Activated naive CD4-positive, alpha-beta T cell treated with Interleukin-2 at 50 U/mL for 16 hours (primary cell): ENCODE measurements at regions not wholly inside any gene's neighbourhood (a gene's known extent, or its start where the extent isn't known, plus 50 kb on each side); places are given as distances from the start of the nearest gene placed in this dataset.

Experiments
- DNase-seq: peaks from one replicate; pipeline ENCODE4 v3.0.0-alpha.2; 2020

DNA sequence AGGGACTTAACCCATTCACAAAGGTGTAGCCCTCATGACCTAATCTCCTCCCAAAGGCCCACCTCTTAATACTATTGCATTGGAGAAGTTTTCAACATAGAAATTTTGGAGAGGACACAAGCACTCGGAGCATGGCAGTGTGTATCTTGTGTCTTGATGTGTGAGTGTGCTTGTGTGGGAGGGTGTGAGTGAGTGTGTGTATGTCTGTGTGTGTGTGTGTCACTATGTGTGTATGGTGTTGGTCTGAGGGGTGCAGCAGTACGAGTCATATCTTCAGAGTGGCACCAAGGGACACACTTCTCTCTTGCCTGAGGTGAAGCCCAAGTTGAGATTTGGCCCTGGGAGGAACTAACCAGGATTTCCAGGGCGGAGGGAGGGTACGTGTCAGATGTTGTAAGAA lies 73.7 kb downstream of the NAV1 start:
- no peak for DNase-seq

DNA sequence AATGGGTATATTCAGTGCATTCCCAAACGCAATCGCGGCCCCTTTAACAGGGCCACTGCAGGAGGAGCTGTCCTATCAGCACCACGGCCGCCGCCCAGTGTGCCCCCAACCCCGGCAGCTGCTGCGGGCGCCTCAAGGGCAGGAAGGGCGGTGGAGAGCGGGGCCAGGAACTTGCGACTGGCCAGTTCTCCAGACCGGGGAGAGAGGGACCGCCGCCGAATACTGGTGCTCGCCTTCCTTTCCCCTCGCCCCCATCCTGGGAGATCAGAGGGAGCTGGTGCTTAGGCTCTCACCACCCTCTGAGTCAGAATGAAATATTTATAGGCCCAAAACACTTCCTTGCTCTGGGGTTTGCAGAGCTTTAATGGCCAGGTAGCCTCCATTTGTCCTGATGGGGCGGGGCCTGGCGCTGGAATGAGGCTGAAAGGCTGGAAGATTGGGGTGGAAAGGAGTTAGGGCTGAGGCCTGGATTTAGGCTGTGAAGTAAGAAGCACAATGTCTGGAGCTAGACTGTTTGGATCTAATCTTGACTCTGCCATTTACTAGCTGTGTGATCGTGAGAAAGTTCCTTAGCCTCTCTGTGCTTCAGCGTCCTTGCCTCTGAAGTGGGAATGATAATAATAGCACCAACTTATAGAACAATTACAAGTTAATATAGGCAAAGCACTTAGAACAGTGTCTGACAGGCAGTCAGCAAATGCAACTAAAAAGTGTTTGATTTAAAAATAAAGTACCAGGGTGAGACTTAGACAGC lies 75.5 kb downstream of the NAV1 start:
- DNase-seq = no peak

DNA sequence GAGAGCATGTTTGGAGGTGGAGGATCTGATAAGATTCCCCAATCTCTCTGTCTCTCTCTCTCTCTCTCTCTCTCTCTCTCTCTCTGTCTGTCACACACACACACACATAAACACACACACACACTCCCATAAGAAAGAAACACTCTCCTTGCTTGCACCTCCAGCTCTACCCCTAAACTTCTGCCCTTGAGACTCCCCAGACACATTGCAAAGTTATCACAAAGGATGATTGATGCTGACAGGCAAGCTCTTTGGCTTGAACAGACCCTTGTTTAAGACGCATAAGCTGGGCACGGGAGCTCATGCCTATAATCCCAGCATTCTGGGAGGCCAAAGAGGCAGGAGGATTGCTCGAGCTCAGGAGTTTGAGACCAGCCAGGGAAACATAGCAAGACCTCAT lies 78.2 kb downstream of the NAV1 start:
- DNase-seq = no peak

- no peak for DNase-seq
These were observed 79.5 kb downstream of the NAV1 start for GRCh38 chr1:201618389-201618788.

GRCh38 chr1:201618905-201619304 lies 80.0 kb downstream of the NAV1 start:
- no peak for DNase-seq

GRCh38 chr1:201619513-201619912 lies 80.6 kb downstream of the NAV1 start:
- DNase-seq = no peak

DNA sequence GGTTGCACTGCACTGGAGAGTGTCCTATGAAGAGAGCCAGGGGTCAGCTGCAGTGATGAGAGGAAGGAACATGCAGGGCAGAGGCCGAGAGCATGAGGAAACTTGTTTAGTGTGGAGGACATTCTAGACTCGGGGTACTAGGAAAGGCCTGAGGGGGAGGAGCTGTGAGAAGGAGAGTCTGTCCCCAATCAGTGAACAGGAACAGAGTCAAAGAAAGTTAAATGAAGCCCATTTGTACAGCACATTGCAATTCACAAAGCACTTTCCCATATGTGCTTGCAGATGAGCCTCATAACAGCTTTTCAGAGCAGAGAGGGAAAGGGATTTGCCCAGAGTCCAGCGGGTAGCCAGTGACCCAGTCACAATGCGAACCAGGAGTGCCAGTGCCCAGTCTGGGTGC lies 83.4 kb downstream of the NAV1 start:
- no peak for DNase-seq

DNA sequence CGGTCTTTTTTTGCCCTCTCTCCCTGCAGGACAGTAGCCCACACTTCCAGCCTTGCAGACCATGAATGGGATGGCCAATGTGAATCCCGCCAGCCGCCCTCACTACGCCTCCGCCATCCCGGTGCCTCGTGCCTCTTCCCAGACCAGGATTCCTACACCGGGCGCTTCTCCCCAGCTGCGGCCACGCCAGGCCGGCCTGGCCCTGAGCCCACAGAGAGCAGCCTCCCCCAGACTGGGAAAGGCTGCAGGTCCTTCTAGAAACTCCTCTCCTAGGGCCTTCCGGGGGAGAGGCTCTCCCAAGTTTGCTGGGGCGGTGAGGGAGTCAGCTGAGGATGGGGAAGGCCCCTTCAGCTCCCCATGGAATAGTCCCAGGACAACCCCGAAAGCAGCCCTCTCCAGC lies 83.9 kb downstream of the NAV1 start:
- no peak for DNase-seq

DNA sequence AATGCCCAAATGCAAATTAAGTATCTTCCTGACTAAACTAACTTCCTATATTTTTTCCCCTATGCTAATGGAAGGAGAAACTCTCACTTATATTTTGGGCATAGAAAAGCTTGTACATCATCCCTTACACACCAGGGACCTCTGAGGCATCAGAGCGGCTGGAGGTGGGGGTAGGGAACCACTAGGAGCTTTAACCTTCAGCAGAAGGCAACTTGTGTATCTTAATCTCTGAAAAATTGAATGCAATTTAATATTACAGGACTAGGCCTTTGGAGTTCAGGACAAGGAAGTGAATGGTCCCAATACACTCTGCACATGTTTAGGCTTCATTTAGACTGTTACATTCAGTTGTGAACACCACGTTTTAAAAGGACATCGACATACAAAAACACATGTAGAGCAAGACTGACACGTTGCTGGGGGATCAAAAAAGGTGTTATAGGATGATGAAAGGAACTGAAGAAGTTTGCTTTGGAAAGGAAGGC lies 85.9 kb downstream of the NAV1 start:
- DNase-seq = no peak

DNA sequence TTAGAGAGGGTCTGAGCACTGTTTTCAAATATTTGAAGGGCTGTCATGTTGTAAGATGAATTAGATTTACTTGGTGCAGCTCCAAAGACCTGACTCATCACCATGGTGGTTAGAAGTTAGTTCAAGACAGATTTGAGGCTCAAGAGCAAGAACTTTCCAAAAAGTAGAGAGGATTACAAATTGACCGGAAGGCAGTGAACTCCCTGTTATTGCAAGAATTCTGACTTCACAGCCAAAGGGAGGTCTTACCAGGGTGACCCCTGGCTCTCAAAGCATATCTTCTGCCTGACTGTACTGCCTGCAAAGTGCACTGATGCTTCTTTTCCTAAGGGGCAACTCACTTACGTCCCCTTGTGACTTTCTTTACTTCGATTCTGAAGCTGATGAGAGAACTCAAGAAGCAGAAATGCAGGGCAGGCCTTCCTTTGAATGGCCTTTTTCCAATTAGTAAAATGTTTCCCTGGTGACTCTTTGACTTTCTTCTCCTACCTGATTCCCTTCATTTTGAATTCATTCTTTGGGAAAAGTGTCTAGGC lies 86.4 kb downstream of the NAV1 start:
- DNase-seq = no peak

GRCh38 chr1:201625851-201626251 lies 86.9 kb downstream of the NAV1 start:
- no peak for DNase-seq

DNA sequence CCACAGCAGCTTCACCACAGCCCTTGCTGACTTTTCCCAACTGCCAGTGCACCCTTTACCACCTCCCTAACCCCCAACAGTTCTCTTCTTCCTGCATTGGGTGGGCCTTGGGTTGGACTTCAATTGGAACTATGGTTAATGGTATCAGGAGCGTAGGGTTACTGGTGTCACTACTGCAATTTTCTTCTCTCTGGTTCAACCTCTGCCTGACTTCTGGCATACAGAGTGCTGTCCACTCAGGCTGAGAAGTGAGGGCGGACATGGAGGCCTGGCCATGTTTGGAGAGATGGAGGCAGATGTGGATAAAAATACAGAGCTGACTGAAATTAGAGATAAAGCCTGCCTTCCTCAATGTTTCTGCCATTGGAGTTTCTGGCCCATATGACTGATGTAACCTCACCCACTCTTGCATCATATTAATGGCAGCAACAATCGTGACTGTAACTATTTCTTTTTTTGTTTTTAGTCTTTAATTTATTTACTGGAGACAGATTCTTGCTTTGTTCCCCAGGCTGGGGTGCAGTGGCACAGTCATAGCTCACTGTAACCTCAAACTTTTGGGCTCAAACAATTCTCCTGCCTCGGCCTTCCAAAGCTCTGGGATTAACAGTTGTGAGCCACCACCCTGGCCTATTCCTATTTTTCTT lies 87.8 kb downstream of the NAV1 start:
- DNase-seq = no peak

DNA sequence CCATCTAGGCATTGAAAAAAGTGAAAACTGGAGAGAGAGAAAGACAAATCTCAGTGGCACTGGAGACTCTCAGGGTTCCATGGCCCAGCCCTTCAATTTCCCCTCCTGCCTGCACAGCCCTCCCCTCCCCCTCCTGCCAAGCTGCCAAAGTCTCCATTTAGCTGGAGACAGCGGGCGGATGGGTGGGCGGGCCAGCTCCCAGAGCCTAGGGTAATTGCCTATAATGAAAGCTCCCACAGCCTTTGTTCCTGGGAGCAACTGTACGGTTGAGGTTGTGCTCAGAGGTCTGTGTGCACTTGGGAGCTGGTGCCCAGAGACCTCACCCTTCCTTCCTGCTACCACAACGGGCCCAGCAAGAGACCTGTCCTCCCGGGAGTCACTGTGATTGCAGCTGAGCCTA lies 89.6 kb downstream of the NAV1 start:
- no peak for DNase-seq

DNA sequence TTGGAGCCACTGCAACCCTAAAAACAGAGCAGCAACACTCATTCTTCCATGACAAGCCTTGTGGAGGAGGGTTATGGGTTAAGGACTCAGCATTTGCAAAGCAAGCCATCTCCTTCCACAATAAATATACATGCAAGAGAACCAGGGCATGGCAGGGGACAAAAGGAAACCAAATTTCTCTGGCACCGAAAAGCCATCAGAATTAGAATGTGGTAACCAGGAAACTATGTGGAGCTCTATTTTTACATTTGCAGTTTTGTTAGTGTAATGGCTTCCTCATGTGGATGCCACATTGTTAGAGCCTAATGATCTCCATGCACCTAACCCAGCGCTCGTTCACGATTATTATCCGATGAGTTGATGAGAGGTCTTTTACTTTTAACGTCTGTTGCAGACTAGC lies 91.7 kb downstream of the NAV1 start:
- no peak for DNase-seq

- no peak for DNase-seq
These were observed 92.1 kb downstream of the NAV1 start for GRCh38 chr1:201631037-201631436.

- DNase-seq = no peak
These were observed 93.5 kb downstream of the NAV1 start for GRCh38 chr1:201632364-201632952.

GRCh38 chr1:201633297-201633696 lies 94.4 kb downstream of the NAV1 start:
- no peak for DNase-seq

GRCh38 chr1:201633811-201634210 lies 94.9 kb downstream of the NAV1 start:
- DNase-seq = no peak

DNA sequence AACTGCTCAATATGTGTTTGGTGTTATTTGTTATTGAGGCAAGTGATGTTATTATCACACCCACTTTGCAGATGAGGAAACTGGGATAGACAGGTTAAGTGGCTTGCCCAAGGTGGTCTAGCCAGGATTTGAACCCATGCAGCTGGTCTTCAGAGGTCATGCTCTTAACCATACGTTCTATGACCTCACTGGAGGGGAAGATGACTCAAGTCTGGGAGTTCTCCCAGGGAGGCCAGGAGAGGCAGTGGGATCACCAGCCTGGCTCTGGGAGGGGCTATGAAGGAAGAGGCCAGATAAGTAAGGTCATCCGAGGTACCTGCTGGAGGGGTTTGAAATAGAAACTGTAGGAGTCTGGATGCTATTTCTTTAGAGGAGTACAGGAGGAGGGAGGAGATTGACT lies 95.3 kb downstream of the NAV1 start:
- DNase-seq = no peak

DNA sequence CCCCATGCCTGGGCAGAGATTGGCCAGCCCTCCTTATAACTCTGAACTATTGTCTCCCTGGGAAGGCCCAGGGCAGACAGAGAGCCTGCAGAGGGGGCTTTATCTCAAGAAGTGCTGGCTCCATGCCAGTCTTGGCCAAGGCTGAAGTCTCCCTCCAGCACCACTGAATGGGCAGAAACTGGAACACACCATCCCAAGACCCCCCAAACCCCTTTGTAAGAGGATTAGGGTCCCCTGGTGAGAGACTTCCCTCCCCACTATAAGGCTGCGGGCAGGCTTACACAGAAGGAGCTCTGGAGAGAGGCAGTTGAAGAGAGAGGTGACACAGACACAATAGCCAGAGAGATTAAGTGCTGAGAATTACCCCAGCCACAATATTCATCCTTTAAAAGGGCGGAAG lies 97.2 kb downstream of the NAV1 start:
- no peak for DNase-seq

DNA sequence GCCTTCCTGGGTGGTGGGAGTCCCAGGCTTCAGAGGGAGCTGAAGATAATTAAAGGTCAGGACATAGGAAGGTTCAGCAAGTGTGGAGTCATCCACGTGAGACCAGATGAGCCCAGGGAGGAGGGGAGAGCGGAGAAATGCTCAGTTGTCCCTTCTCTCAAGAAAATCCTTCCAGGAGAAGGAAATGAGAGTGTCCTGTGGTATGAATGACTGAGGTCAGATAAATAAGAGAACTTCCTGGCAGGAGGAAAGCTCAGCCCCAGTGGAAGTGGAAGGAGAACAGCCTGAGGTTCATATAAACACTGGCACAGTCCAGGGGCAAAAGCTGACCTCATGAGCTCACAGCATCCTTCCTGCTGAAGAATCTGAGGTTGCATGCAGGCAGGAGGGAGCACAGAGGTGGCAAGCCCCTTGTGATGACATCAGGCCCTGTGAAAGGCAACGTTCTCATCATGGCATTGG lies 97.6 kb downstream of the NAV1 start:
- DNase-seq = no peak

GRCh38 chr1:201637282-201638079 lies 98.6 kb downstream of the NAV1 start:
- no peak for DNase-seq

DNA sequence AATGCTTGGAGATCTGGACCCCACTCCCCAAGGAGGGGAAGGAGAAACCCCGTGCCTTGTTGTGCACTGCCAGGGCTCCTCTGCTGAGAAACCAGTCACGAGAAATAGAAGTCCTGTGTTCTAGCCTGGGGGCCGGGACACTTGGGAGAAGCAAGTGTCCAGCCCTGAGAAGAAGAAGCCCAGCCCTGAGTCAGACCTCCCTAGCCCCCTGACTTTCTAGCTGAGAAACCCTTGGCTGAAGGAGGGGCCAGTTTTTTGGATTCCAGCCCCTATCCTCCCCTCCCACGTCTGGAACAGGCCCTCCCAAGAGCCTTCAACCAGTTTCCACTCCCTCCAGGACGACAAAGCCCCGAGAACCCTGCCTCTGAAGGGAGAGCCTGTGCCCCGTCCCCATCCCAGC lies 100.5 kb downstream of the NAV1 start:
- DNase-seq = no peak
